ENCODE measurements at regions not wholly inside any gene's neighbourhood (a gene's known extent, or its start where the extent isn't known, plus 50 kb on each side); places are given as distances from the start of the nearest gene placed in this dataset.
"Not testable (repeated sequence)": the region's sequence is repeated elsewhere in the genome, so short reads cannot be mapped to it uniquely, and the experiment has no call there.

DNA sequence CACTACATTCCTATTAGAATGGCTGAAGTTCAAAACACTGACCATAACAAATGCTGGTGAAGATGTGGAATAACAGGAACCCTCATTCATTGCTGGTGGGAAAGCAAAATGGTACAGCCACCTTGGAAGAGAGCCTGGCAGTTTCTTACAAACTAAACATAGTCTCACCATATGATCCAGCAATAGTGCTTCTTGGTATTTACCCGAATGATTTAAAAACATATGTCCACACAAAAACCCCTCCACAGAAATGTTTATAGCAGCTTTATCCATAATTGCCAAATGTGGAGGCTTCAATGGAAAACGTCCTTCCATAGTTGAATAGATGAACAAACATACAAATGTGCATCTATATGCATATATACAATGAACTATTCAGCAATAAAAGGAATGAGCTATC, 330.8 kb downstream of the BTBD3 start:
- H3K36me3 ChIP-seq (ENCODE audit: control insufficient read depth, low read length), result no peaks in the 10 kb centered on the region
- no peaks in the 10 kb centered on the region for H3F3A ChIP-seq (ENCODE audit: control insufficient read depth, insufficient read depth)
- H3K9me2 ChIP-seq (replicated peaks; ENCODE audit: control insufficient read depth, low read length), result no peaks in the 10 kb centered on the region
- TF ChIP-seq, protein P1, sequence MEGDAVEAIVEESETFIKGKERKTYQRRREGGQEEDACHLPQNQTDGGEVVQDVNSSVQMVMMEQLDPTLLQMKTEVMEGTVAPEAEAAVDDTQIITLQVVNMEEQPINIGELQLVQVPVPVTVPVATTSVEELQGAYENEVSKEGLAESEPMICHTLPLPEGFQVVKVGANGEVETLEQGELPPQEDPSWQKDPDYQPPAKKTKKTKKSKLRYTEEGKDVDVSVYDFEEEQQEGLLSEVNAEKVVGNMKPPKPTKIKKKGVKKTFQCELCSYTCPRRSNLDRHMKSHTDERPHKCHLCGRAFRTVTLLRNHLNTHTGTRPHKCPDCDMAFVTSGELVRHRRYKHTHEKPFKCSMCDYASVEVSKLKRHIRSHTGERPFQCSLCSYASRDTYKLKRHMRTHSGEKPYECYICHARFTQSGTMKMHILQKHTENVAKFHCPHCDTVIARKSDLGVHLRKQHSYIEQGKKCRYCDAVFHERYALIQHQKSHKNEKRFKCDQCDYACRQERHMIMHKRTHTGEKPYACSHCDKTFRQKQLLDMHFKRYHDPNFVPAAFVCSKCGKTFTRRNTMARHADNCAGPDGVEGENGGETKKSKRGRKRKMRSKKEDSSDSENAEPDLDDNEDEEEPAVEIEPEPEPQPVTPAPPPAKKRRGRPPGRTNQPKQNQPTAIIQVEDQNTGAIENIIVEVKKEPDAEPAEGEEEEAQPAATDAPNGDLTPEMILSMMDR (IDR thresholded peaks at IDR 0.05; ENCODE audit: low read depth, low read length, poor library complexity, severe bottlenecking), result no peak
- TF ChIP-seq EZH2phosphoT487 (IDR thresholded peaks at IDR 0.05; ENCODE audit: borderline replicate concordance, low read length), result no peak
- H3K4me1 ChIP-seq (ENCODE audit: control insufficient read depth, low read length), result no peaks in the 10 kb centered on the region
- H3K27me3 ChIP-seq (ENCODE audit: control insufficient read depth, low read length), result no peaks in the 10 kb centered on the region
- H3K9me3 ChIP-seq (ENCODE audit: control insufficient read depth, insufficient read depth, low read length), result no peaks in the 10 kb centered on the region
- H4K20me1 ChIP-seq (ENCODE audit: control insufficient read depth, insufficient read depth, low read depth, low read length), result no peaks in the 10 kb centered on the region
- H3K4me2 ChIP-seq (ENCODE audit: low read length), result no peak overlapping the region
- H3K27ac ChIP-seq (ENCODE audit: low read depth, low read length), result no peak overlapping the region
- no peaks in the 10 kb centered on the region for H3K79me2 ChIP-seq (ENCODE audit: control insufficient read depth, low read length)
- no peak overlapping the region for H3K4me3 ChIP-seq (ENCODE audit: low read length)

DNA sequence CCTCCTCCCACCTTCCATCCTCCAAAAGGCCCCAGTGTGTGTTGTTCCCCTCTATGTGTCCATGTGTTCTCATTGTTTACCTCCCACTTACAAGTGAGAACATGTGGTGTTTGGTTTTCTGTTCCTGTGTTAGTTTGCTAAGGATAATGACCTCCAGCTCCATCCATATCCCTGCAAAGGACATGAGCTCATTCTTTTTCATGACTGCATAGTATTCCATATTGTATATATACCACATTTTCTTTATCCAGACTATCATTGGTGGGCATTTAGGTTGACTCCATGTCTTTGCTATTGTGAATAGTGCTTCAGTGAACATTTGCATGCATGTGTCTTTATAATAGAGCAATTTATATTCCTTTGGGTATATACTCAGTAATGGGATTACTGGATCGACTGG, 333.0 kb downstream of the BTBD3 start:
- H3K4me2 ChIP-seq (ENCODE audit: low read length); H3K4me3 ChIP-seq (ENCODE audit: low read length); H3K4me1 ChIP-seq (ENCODE audit: control insufficient read depth, low read length); H3K79me2 ChIP-seq (ENCODE audit: control insufficient read depth, low read length); H3K27me3 ChIP-seq (ENCODE audit: control insufficient read depth, low read length); H3K9me3 ChIP-seq (ENCODE audit: control insufficient read depth, insufficient read depth, low read length); H3K36me3 ChIP-seq (ENCODE audit: control insufficient read depth, low read length); H3F3A ChIP-seq (ENCODE audit: control insufficient read depth, insufficient read depth); H4K20me1 ChIP-seq (ENCODE audit: control insufficient read depth, insufficient read depth, low read depth, low read length); H3K9me2 ChIP-seq (replicated peaks; ENCODE audit: control insufficient read depth, low read length); H3K27ac ChIP-seq (ENCODE audit: low read depth, low read length): not testable (repeated sequence)

DNA sequence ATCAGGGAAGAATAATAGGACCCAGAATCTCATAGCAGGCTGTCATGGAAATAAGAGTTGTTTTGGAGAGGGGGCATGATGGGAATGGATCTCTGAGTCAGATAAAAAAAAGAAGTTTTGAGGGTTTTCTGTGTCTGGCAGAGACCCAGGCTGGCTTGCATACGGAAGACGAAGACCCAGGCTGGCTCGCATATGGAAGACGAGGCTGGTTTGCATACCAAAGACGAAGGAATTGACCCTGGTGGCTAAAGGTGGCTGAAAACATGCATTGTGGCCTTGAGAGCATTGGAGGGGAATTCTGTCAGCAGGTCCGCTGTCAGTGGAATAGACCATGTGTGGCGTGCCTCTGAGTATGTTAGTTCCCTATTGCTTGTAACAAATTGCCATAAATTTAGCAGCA, 335.1 kb downstream of the BTBD3 start:
- Histone ChIP-seq H3K4me2 (ENCODE audit: low read length) (no peak overlapping the region), H3K36me3 (ENCODE audit: control insufficient read depth, low read length) (no peaks in the 10 kb centered on the region), H3K9me3 (ENCODE audit: control insufficient read depth, insufficient read depth, low read length) (no peaks in the 10 kb centered on the region), H3K4me1 (ENCODE audit: control insufficient read depth, low read length) (no peaks in the 10 kb centered on the region), H4K20me1 (ENCODE audit: control insufficient read depth, insufficient read depth, low read depth, low read length) (no peaks in the 10 kb centered on the region), H3K79me2 (ENCODE audit: control insufficient read depth, low read length) (no peaks in the 10 kb centered on the region), H3K9me2 (replicated peaks; ENCODE audit: control insufficient read depth, low read length) (no peaks in the 10 kb centered on the region), H3K4me3 (ENCODE audit: low read length) (no peak overlapping the region), H3K27ac (ENCODE audit: low read depth, low read length) (no peak overlapping the region), H3K27me3 (ENCODE audit: control insufficient read depth, low read length) (no peaks in the 10 kb centered on the region), H3F3A (ENCODE audit: control insufficient read depth, insufficient read depth) (no peaks in the 10 kb centered on the region)
- no peak for TF ChIP-seq EZH2phosphoT487 (IDR thresholded peaks at IDR 0.05; ENCODE audit: borderline replicate concordance, low read length)
- TF ChIP-seq, protein P1 (IDR thresholded peaks at IDR 0.05; ENCODE audit: low read depth, low read length, poor library complexity, severe bottlenecking), result no peak

DNA sequence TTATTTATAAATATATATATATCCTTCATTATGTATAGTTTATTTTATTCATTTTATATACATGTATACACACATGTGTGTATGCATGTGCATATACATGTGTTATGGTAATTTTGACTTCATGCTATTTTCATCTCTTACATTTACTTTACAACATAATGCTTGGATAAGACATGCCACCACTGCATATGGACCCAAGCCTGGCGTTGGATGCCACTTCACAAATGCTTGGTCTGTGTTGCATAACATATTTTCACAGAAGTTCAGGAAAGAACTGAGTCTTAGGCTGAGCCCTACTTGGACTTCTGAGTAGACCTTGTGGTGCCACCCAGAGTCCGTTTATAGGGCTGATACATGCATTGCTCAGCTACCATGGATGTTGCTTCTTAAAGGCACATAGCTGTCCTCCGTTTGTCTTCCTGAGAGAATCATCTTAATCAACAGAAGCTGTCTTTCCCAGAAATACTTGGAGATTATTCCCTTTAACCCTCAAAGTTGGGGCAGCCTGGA, 337.8 kb downstream of the BTBD3 start:
- Histone ChIP-seq H3F3A (ENCODE audit: control insufficient read depth, insufficient read depth) (no peaks in the 10 kb centered on the region), H3K4me2 (ENCODE audit: low read length) (no peak overlapping the region), H4K20me1 (ENCODE audit: control insufficient read depth, insufficient read depth, low read depth, low read length) (no peaks in the 10 kb centered on the region), H3K9me2 (replicated peaks; ENCODE audit: control insufficient read depth, low read length) (no peaks in the 10 kb centered on the region), H3K79me2 (ENCODE audit: control insufficient read depth, low read length) (no peaks in the 10 kb centered on the region), H3K36me3 (ENCODE audit: control insufficient read depth, low read length) (no peaks in the 10 kb centered on the region), H3K4me3 (ENCODE audit: low read length) (no peak overlapping the region), H3K27ac (ENCODE audit: low read depth, low read length) (no peak overlapping the region), H3K27me3 (ENCODE audit: control insufficient read depth, low read length) (no peaks in the 10 kb centered on the region), H3K4me1 (ENCODE audit: control insufficient read depth, low read length) (no peaks in the 10 kb centered on the region), H3K9me3 (ENCODE audit: control insufficient read depth, insufficient read depth, low read length) (peaks cover 3% of the 10 kb centered on the region; the same call in 1 of the 2 replicates)
- TF ChIP-seq, protein P1 (IDR thresholded peaks at IDR 0.05; ENCODE audit: low read depth, low read length, poor library complexity, severe bottlenecking), result no peak
- TF ChIP-seq EZH2phosphoT487 (IDR thresholded peaks at IDR 0.05; ENCODE audit: borderline replicate concordance, low read length), result no peak

Measured in DOHH2 (cell line).